Stimulated activated naive CD8-positive, alpha-beta T cell treated with anti-CD3 and anti-CD28 coated beads, Interleukin-15, Interleukin-2, amounts not matched to agents 100 ng/mL and 50 ng/mL, for 24 hours (primary cell): ENCODE measurements at regions not wholly inside any gene's neighbourhood (a gene's known extent, or its start where the extent isn't known, plus 50 kb on each side); places are given as distances from the start of the nearest gene placed in this dataset.
"Not testable (repeated sequence)": the region's sequence is repeated elsewhere in the genome, so short reads cannot be mapped to it uniquely, and the experiment has no call there.

Source experiments
- H3K27ac Mint-ChIP-seq: one replicate; pipeline ENCODE4 v1.8.0; 2021; ENCODE audit warnings: mild to moderate bottlenecking, mixed read lengths
- H3K27me3 Mint-ChIP-seq: one replicate; pipeline ENCODE4 v1.8.0; 2021; ENCODE audit warnings: mixed read lengths
- H3K36me3 Mint-ChIP-seq: one replicate; pipeline ENCODE4 v1.8.0; 2021; ENCODE audit warnings: low read depth, mixed read lengths
- H3K4me1 Mint-ChIP-seq: one replicate; pipeline ENCODE4 v1.8.0; 2021; ENCODE audit warnings: low read depth, mixed read lengths
- H3K4me3 Mint-ChIP-seq: one replicate; pipeline ENCODE4 v1.8.0; 2021; ENCODE audit warnings: mild to moderate bottlenecking, mixed read lengths
- H3K9me3 Mint-ChIP-seq: one replicate; pipeline ENCODE4 v1.8.0; 2021; ENCODE audit warnings: mixed read lengths

GRCh38 chr17:13117616-13118015, 99.8 kb upstream of the ELAC2 start:
- no peaks in the 10 kb centered on the region for H3K36me3 Mint-ChIP-seq
- H3K4me1 Mint-ChIP-seq, result no peaks in the 10 kb centered on the region
- H3K9me3 Mint-ChIP-seq, result peaks cover 3% of the 10 kb centered on the region

GRCh38 chr17:13114601-13115031, 96.8 kb upstream of the ELAC2 start:
- no peak overlapping the region for H3K27ac Mint-ChIP-seq
- no peaks in the 10 kb centered on the region for H3K9me3 Mint-ChIP-seq
- H3K4me1 Mint-ChIP-seq, result no peaks in the 10 kb centered on the region
- no peaks in the 10 kb centered on the region for H3K36me3 Mint-ChIP-seq
- H3K27me3 Mint-ChIP-seq, result peaks cover 8% of the 10 kb centered on the region
- no peak overlapping the region for H3K4me3 Mint-ChIP-seq

More at GRCh38 chr17:13117616-13118015, 99.8 kb upstream of the ELAC2 start:
- H3K27ac Mint-ChIP-seq, result no peak overlapping the region
- H3K4me3 Mint-ChIP-seq, result no peak overlapping the region
- H3K27me3 Mint-ChIP-seq, result peaks cover 7% of the 10 kb centered on the region

- Mint-ChIP-seq H3K36me3 (no peaks in the 10 kb centered on the region), H3K4me1 (no peaks in the 10 kb centered on the region), H3K27ac (no peak overlapping the region), H3K27me3 (peaks cover 9% of the 10 kb centered on the region), H3K4me3 (no peak overlapping the region), H3K9me3 (no peaks in the 10 kb centered on the region)
Measured at GRCh38 chr17:13113821-13114525, 96.1 kb upstream of the ELAC2 start.

GRCh38 chr17:13107676-13108235, 89.9 kb upstream of the ELAC2 start:
- no peak overlapping the region for H3K27ac Mint-ChIP-seq
- peaks cover 6% of the 10 kb centered on the region for H3K9me3 Mint-ChIP-seq
- no peaks in the 10 kb centered on the region for H3K4me1 Mint-ChIP-seq
- H3K36me3 Mint-ChIP-seq, result no peaks in the 10 kb centered on the region
- no peak overlapping the region for H3K4me3 Mint-ChIP-seq
- H3K27me3 Mint-ChIP-seq, result peaks cover 12% of the 10 kb centered on the region

GRCh38 chr17:13106171-13106570, 88.3 kb upstream of the ELAC2 start:
- Mint-ChIP-seq H3K27ac (no peak overlapping the region), H3K36me3 (no peaks in the 10 kb centered on the region), H3K9me3 (peaks cover 14% of the 10 kb centered on the region), H3K4me3 (no peak overlapping the region), H3K4me1 (no peaks in the 10 kb centered on the region), H3K27me3 (peaks cover 7% of the 10 kb centered on the region)

- Mint-ChIP-seq H3K27me3 (peaks cover 7% of the 10 kb centered on the region), H3K27ac (no peak overlapping the region), H3K9me3 (peaks cover 14% of the 10 kb centered on the region), H3K4me3 (no peak overlapping the region), H3K36me3 (no peaks in the 10 kb centered on the region), H3K4me1 (no peaks in the 10 kb centered on the region)
Measured at GRCh38 chr17:13104576-13104975, 86.7 kb upstream of the ELAC2 start.

GRCh38 chr17:13102477-13102876, 84.7 kb upstream of the ELAC2 start:
- H3K36me3 Mint-ChIP-seq, result no peaks in the 10 kb centered on the region
- no peak overlapping the region for H3K27ac Mint-ChIP-seq
- H3K4me1 Mint-ChIP-seq, result no peaks in the 10 kb centered on the region
- H3K4me3 Mint-ChIP-seq, result no peak overlapping the region
- H3K27me3 Mint-ChIP-seq, result peaks cover 3% of the 10 kb centered on the region
- peaks cover 14% of the 10 kb centered on the region for H3K9me3 Mint-ChIP-seq

- Mint-ChIP-seq H3K9me3 (peaks cover 14% of the 10 kb centered on the region), H3K4me1 (no peaks in the 10 kb centered on the region), H3K36me3 (no peaks in the 10 kb centered on the region), H3K4me3 (no peak overlapping the region), H3K27ac (no peak overlapping the region), H3K27me3 (no peaks in the 10 kb centered on the region)
Measured at GRCh38 chr17:13099926-13100325, 82.1 kb upstream of the ELAC2 start.

- H3K9me3 Mint-ChIP-seq, result peaks cover 14% of the 10 kb centered on the region
- H3K27me3 Mint-ChIP-seq, result no peaks in the 10 kb centered on the region
- no peaks in the 10 kb centered on the region for H3K36me3 Mint-ChIP-seq
- H3K4me1 Mint-ChIP-seq, result no peaks in the 10 kb centered on the region
- H3K4me3 Mint-ChIP-seq, result no peak overlapping the region
- H3K27ac Mint-ChIP-seq, result no peak overlapping the region
Measured at GRCh38 chr17:13099089-13099735, 81.4 kb upstream of the ELAC2 start.

- no peaks in the 10 kb centered on the region for H3K4me1 Mint-ChIP-seq
- no peaks in the 10 kb centered on the region for H3K27me3 Mint-ChIP-seq
- no peaks in the 10 kb centered on the region for H3K9me3 Mint-ChIP-seq
- H3K4me3 Mint-ChIP-seq, result no peak overlapping the region
- no peak overlapping the region for H3K27ac Mint-ChIP-seq
- H3K36me3 Mint-ChIP-seq, result no peaks in the 10 kb centered on the region
Measured at GRCh38 chr17:13096291-13096690, 78.5 kb upstream of the ELAC2 start.

GRCh38 chr17:13092010-13092409, 74.2 kb upstream of the ELAC2 start:
- not testable (repeated sequence) for H3K36me3 Mint-ChIP-seq, H3K4me1 Mint-ChIP-seq, H3K27me3 Mint-ChIP-seq, H3K4me3 Mint-ChIP-seq, H3K9me3 Mint-ChIP-seq, H3K27ac Mint-ChIP-seq

- Mint-ChIP-seq H3K4me3 (no peak overlapping the region), H3K9me3 (no peaks in the 10 kb centered on the region), H3K4me1 (no peaks in the 10 kb centered on the region), H3K36me3 (no peaks in the 10 kb centered on the region), H3K27me3 (no peaks in the 10 kb centered on the region), H3K27ac (no peak overlapping the region)
Measured at GRCh38 chr17:13088666-13089065, 70.8 kb upstream of the ELAC2 start.

GRCh38 chr17:13087802-13088201, 70.0 kb upstream of the ELAC2 start:
- Mint-ChIP-seq H3K9me3 (peaks cover 3% of the 10 kb centered on the region), H3K36me3 (no peaks in the 10 kb centered on the region), H3K27me3 (no peaks in the 10 kb centered on the region), H3K4me1 (no peaks in the 10 kb centered on the region), H3K4me3 (no peak overlapping the region), H3K27ac (no peak overlapping the region)

GRCh38 chr17:13086142-13086769, 68.4 kb upstream of the ELAC2 start:
- Mint-ChIP-seq H3K27me3 (peaks cover 7% of the 10 kb centered on the region), H3K36me3 (no peaks in the 10 kb centered on the region), H3K27ac (no peak overlapping the region), H3K4me1 (no peaks in the 10 kb centered on the region), H3K4me3 (no peak overlapping the region), H3K9me3 (peaks cover 15% of the 10 kb centered on the region)

GRCh38 chr17:13085578-13085977, 67.8 kb upstream of the ELAC2 start:
- Mint-ChIP-seq H3K27me3 (peaks cover 7% of the 10 kb centered on the region), H3K4me3 (no peak overlapping the region), H3K4me1 (no peaks in the 10 kb centered on the region), H3K36me3 (no peaks in the 10 kb centered on the region), H3K9me3 (peaks cover 16% of the 10 kb centered on the region), H3K27ac (no peak overlapping the region)
